ENCODE measurements at regions not wholly inside any gene's neighbourhood (a gene's known extent, or its start where the extent isn't known, plus 50 kb on each side); places are given as distances from the start of the nearest gene placed in this dataset.
"Not testable (repeated sequence)": the region's sequence is repeated elsewhere in the genome, so short reads cannot be mapped to it uniquely, and the experiment has no call there.

DNA sequence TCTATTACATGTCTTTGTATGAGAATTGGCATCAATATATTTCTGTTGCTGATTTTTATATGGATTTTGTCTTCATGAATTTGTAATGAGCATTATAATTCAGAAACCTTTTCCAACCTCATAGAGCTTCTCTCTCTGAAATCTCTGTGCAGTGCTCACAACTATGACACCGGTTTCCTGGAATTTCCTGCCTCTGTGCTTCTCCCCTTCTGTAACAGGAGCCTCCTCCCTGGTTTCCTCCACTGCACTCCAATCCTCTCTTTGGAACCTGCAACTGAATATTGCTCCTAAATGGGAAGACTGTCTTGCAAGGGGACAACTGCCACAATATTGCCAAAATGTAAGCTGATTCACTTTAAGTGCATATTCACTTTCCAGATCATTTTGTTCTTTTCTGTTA, 1147.9 kb downstream of the UQCRFS1 start:
- no peak for DNase-seq (ENCODE audit: low read depth)

- DNase-seq (ENCODE audit: low read depth), result no peak
Observed at GRCh38 chr19:28063702-28064101, 1149.2 kb downstream of the UQCRFS1 start.

GRCh38 chr19:28061111-28061510, 1151.8 kb downstream of the UQCRFS1 start:
- no peak for DNase-seq (ENCODE audit: low read depth)

GRCh38 chr19:28057026-28057425, 1155.9 kb downstream of the UQCRFS1 start:
- DNase-seq (ENCODE audit: low read depth), result not testable (repeated sequence)

- no peak for DNase-seq (ENCODE audit: low read depth)
Observed at GRCh38 chr19:28051047-28051446, 1161.9 kb downstream of the UQCRFS1 start.

DNA sequence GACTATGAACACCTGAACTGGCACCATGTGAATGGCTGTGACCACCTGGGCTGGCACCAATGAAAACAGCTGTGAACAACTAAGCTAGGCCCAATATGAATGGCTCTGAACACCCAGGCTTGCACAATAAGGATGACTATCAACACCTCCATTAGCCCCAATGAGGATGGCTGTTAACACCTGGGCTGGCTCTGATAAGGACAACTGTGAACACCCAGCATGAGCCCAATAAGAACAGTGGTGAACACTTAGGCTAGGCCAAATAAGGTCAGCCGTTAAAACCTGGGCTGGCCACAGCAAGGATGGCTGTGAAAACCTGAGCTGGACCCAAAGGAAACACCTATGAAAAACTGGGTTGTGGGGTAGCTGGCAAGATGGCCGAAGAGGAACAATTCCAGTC, 1163.1 kb downstream of the UQCRFS1 start:
- DNase-seq (ENCODE audit: low read depth), result no peak

DNA sequence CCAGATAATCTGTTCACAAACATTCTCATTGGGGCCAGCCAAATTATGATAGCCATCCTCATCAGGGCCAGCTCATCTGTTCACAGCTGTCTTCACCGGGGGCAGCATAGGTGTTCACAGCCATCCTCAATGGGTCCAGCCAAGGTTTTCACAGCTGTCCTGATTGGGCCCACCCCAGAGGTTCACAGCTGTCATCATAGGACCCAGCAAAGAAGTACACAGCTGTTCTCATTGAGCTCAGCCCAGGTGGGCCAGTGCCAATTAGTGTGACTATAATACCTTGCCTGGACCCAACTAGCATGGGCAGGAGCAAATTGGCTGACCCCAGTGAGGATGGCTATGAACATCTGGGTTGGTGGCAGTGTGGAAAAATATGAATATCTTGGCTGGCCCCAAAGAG, 1166.0 kb downstream of the UQCRFS1 start:
- DNase-seq (ENCODE audit: low read depth), result no peak

DNA sequence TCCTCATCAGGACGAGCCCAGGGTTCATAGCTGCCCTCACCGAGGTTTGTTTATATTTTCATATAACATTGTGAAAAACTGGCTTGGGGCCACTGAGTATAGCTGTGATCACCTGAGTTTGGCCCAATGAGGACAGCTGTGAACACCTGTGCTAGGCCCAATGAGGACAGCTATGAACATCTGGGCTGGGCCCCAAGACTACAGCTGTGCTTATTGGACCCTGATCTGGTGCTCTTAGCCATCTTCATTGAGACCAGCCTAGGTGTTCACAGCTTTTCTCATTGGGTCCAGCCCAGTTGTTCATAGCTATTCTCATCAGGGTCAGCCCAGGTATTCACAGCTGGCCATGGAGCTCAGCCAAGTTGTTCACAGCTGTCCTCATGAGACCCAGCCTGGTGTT, 1167.3 kb downstream of the UQCRFS1 start:
- DNase-seq (ENCODE audit: low read depth), result no peak

- DNase-seq (ENCODE audit: low read depth), result no peak
Observed at GRCh38 chr19:28044477-28044876, 1168.5 kb downstream of the UQCRFS1 start.

DNA sequence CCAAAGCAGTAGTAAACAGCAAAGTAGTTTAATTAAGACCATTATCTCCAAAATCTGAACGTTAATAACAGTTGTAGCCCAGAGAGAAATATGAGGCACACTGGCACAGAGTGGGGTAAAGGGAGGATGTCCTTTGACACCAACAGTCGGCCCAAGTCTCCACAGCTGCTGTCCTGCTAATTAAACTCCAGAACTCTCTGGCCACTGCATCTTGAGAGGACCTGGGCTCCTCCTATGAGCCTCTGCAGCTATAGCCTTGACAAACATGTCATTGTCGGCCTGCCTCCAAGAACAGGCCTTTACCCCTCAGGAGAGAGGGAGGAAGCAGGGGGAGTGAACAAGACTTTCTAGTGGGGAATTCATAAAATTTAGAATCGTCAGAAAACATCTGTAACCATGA, 1170.4 kb downstream of the UQCRFS1 start:
- DNase-seq (ENCODE audit: low read depth), result no peak

- DNase-seq (ENCODE audit: low read depth), result no peak
Observed at GRCh38 chr19:28039677-28040381, 1173.1 kb downstream of the UQCRFS1 start.

DNA sequence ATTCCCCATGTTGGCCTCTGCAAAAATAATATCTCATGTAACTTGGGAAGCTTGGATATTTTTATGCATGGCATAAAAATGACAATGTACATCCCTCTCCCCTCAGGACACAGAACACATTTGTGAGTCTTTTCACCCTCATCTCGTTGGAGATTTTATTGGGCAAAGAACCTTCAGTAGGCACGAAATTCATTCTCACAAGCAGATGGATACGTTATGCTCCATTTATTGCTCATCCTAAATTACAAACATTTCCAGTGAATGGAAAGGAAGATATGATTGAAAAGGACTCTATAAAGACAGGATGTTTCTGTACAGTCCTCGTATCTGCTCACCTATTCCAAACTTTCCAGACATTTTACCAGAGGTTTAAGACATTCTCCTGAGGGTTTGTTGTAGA, 1175.8 kb downstream of the UQCRFS1 start:
- DNase-seq (ENCODE audit: low read depth), result no peak

GRCh38 chr19:28036486-28036885, 1176.5 kb downstream of the UQCRFS1 start:
- no peak for DNase-seq (ENCODE audit: low read depth)

DNA sequence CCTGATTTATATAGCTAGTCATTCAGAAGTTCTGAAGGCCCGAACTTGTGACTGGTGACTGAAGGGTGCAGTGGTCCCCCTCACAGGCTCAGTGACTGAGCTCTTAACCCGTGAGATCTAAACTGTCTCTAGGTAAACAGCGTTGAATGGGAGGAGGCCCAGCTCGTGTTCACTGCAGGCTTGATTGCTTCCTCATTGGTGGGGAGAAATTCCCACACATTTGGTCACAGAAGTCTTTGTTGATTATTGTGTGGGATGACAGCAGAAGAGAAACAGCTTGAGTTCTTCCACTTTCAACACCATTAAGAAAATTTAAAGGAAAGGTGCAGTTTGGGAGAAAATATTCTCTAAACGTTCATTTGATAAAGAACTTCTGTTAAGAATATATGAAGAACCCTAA, 1178.0 kb downstream of the UQCRFS1 start:
- DNase-seq (ENCODE audit: low read depth), result no peak

DNA sequence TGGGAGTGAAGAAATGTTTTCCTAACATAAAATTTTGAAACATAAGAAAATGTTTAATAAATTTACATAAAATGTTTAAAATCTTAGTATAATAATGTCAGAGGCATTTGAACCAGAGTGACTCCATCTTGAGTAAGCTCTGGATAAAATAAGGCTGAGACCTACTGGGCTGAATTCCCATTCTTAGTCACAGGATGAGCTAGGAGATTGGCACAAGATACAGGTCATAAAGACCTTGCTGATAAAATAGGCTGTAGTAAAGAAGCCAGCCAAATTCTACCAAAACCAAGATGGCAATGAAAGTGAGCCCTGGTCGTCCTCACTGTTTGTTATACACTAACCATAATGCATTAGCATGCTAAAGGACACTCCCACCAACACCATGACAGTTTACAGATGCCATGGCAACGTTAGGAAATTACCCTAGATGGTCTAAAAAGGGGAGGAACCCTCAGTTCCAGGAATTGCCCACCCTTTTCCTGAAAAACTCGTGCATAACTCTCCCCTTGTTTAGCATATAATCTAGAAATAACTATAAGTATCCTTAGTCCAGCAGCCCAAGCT, 1184.0 kb downstream of the UQCRFS1 start:
- DNase-seq (ENCODE audit: low read depth), result no peak

- DNase-seq (ENCODE audit: low read depth), result no peak
Observed at GRCh38 chr19:28027116-28027515, 1185.8 kb downstream of the UQCRFS1 start.

- no peak for DNase-seq (ENCODE audit: low read depth)
Observed at GRCh38 chr19:28026636-28027035, 1186.3 kb downstream of the UQCRFS1 start.

DNA sequence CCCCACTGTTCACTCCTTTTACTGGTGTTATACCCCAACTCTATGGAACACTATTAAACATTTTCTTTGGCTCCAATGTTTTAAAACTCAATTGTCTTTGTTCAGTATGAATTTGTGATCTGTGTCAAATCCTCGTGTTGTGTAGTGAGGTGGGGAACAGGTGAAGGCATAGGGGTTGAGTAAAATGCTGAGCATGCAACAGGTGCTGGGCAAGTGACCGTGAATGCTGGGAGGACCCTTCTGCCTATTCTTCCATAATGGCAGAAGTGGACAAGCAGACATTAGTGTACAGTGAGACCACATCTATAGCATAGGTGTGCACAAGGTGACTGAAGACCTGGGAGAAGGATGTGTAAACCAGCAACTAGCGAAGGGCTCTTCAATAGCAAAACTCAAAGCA, 1188.0 kb downstream of the UQCRFS1 start:
- DNase-seq (ENCODE audit: low read depth), result no peak

- no peak for DNase-seq (ENCODE audit: low read depth)
Observed at GRCh38 chr19:28023064-28023463, 1189.9 kb downstream of the UQCRFS1 start.

DNA sequence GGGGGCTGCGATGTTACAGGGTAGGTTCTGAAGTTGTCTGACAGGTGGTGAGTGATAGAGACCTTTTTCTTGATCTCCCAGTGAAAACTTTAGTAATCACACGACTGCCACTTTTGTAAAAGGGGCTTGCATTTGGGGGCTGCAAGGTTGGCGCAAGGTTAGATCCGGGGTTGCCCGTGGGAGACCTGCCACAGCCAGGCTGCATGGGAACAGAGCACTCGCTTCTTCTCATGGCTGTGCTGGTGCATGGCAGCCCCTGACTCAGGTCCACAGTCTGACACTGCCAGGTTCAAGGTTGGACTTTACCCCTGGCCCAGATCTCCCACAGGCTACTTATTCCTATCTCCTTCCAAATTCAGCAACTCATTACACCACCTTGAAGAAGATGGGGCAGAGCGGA, 1190.4 kb downstream of the UQCRFS1 start:
- no peak for DNase-seq (ENCODE audit: low read depth)

DNA sequence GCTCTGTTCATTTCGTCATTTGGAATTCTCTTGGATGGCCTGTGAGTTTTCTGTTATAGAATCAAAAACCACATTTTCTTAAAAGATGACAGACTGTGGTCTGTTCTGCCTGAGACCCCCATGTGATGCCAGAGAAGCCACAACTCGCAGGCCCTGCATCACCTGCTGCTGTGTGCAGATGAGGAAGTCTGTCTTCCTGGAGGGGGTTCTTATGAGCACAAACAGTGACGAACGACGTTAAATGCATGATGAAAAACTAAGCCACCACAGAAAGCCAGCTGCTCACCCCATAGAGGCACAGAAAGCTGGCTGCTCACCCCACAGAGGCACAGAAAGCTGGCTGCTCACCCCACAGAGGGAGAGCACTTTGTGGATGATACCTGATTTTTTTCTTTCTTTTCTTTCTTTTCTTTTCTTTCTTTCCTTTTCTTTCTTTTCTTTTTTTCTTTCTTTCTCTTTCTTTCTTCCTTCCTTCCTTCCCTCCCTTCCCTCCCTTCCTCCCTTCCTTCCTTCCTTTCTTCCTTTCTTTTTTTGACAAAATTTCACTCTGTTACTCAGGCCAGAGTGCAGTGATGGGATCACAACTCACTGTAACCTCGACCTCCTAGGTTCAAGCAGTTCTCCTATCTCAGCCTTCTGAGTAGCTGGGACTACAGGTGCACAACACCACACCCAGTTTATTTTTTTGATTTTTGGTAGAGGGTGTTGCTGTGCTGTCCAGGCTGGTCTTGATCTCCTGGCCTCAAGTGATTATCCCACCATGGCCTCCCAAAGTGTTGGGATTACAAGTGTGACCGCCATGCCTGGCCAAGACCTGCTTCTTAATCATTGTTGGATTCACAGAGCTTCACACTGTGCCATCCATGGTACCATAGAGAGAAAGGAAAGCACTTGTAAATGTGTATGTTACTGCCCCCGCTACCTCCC, 1191.4 kb downstream of the UQCRFS1 start:
- DNase-seq (ENCODE audit: low read depth), result no peak

GRCh38 chr19:28020619-28021258, 1192.2 kb downstream of the UQCRFS1 start:
- DNase-seq (ENCODE audit: low read depth), result no peak

DNA sequence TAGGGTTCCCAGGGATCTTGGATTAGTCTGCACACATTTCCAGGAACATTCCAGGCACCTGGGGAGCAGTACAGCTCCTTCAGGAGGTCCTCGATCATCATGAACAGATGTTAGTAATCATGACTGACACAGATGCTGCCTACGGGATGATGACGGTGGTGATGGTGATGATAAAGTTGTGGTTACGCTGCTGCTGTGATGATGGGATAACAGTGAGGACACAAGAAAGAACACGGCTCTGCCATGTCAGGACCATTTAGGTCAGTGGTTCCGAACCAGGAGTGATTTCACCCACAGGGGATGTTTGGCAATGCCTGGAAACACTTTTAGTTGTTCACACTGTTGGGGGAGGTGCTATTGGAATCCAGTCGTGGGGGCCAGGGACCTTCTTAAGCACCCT, 1193.0 kb downstream of the UQCRFS1 start:
- no peak for DNase-seq (ENCODE audit: low read depth)
